ENCODE measurements at regions not wholly inside any gene's neighbourhood (a gene's known extent, or its start where the extent isn't known, plus 50 kb on each side); places are given as distances from the start of the nearest gene placed in this dataset.

DNA sequence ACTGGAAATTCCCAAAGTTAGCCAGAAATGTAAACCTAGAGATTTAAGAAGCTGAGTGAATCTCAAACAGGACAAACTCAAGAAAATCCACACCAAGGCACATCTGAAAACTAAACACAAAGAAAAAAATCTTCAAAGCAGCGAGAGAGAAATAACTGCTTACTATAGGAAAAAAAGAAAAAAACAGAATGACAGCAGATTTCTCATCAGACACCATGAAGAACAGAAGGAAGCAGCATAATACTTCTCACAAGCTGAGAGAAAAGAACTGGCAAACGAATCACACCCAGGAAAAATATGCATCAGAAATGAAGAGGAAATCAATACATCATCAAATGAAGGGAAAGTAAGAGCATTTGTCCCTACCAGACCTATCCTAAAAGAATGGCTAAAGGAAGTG, 236.3 kb upstream of the ADAMTS3 start:
- TF ChIP-seq POLR2A (IDR thresholded peaks at IDR 0.05) (no peak), POLR2AphosphoS5 (IDR thresholded peaks at IDR 0.05; ENCODE audit: insufficient read depth in 1 of 2, low read depth in 1 of 2) (no peak)
- TF ChIP-seq, protein P1, sequence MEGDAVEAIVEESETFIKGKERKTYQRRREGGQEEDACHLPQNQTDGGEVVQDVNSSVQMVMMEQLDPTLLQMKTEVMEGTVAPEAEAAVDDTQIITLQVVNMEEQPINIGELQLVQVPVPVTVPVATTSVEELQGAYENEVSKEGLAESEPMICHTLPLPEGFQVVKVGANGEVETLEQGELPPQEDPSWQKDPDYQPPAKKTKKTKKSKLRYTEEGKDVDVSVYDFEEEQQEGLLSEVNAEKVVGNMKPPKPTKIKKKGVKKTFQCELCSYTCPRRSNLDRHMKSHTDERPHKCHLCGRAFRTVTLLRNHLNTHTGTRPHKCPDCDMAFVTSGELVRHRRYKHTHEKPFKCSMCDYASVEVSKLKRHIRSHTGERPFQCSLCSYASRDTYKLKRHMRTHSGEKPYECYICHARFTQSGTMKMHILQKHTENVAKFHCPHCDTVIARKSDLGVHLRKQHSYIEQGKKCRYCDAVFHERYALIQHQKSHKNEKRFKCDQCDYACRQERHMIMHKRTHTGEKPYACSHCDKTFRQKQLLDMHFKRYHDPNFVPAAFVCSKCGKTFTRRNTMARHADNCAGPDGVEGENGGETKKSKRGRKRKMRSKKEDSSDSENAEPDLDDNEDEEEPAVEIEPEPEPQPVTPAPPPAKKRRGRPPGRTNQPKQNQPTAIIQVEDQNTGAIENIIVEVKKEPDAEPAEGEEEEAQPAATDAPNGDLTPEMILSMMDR (IDR thresholded peaks at IDR 0.05): no peak
